Neural progenitor cell (in vitro differentiated cells): ENCODE measurements at regions not wholly inside any gene's neighbourhood (a gene's known extent, or its start where the extent isn't known, plus 50 kb on each side); places are given as distances from the start of the nearest gene placed in this dataset.

Experiments used
- DNase-seq: peaks from one replicate; pipeline ENCODE4 v3.0.0-alpha.2; 2016; ENCODE audit warnings: low spot score
- H2AFZ ChIP-seq: fragments of 200-600 bp; sonication (generic); replicated peaks from 2 replicates; pipeline ENCODE4 v1.6.1; 2016; ENCODE audit warnings: antibody characterized with exemption
- H3F3A ChIP-seq: fragments of 200-600 bp; sonication (generic); 2 replicates; pipeline ENCODE4 v1.6.1; 2016; ENCODE audit warnings: antibody characterized with exemption, low read depth
- H3K27ac ChIP-seq: fragments of 200-600 bp; sonication (generic); 2 replicates; pipeline ENCODE4 v1.5.1; 2016; ENCODE audit warnings: mild to moderate bottlenecking
- H3K27me3 ChIP-seq: fragments of 200-600 bp; sonication (generic); 2 replicates; pipeline ENCODE4 v1.6.1; 2016; ENCODE audit warnings: mild to moderate bottlenecking, moderate library complexity
- H3K36me3 ChIP-seq: fragments of 200-600 bp; sonication (generic); 2 replicates; pipeline ENCODE4 v1.5.1; 2016
- H3K4me1 ChIP-seq: fragments of 200-600 bp; sonication (generic); 2 replicates; pipeline ENCODE4 v1.6.1; 2016; ENCODE audit warnings: mixed run types
- H3K4me2 ChIP-seq: fragments of 200-600 bp; sonication (generic); 2 replicates; pipeline ENCODE4 v1.6.1; 2016
- H3K4me3 ChIP-seq: fragments of 200-600 bp; sonication (generic); 2 replicates; pipeline ENCODE4 v1.5.1; 2016
- H3K79me2 ChIP-seq: fragments of 200-600 bp; sonication (generic); 2 replicates; pipeline ENCODE4 v1.6.1; 2016; ENCODE audit warnings: low read depth
- H3K9ac ChIP-seq: fragments of 200-600 bp; sonication (generic); 2 replicates; pipeline ENCODE4 v1.6.1; 2016
- H3K9me3 ChIP-seq: fragments of 200-600 bp; sonication (generic); 2 replicates; pipeline ENCODE4 v1.5.1; 2016; ENCODE audit warnings: low read depth
- H4K20me1 ChIP-seq: fragments of 200-600 bp; sonication (generic); 2 replicates; pipeline ENCODE4 v1.6.1; 2016; ENCODE audit warnings: low read depth
- H3K27ac Mint-ChIP-seq: 3 replicates; pipeline ENCODE4 v1.8.0; 2021; ENCODE audit warnings: mixed read lengths
- H3K27me3 Mint-ChIP-seq: 2 replicates; pipeline ENCODE4 v1.8.0; 2022; ENCODE audit warnings: low read depth, mild to moderate bottlenecking, inconsistent platforms, moderate library complexity, mixed read lengths; ENCODE audit not compliant: insufficient read depth
- H3K36me3 Mint-ChIP-seq: 3 replicates; pipeline ENCODE4 v1.8.0; 2021; ENCODE audit warnings: mixed read lengths
- H3K4me1 Mint-ChIP-seq: 3 replicates; pipeline ENCODE4 v1.8.0; 2021; ENCODE audit warnings: mixed read lengths
- H3K4me3 Mint-ChIP-seq: 3 replicates; pipeline ENCODE4 v1.8.0; 2021; ENCODE audit warnings: mild to moderate bottlenecking, moderate library complexity, mixed read lengths
- H3K9me3 Mint-ChIP-seq: 3 replicates; pipeline ENCODE4 v1.8.0; 2020; ENCODE audit warnings: mixed read lengths
- CTCF ChIP-seq: fragments of 200-600 bp; sonication (generic); IDR thresholded peaks from 2 replicates; pipeline ENCODE4 v1.5.1; 2017; ENCODE audit warnings: antibody characterized with exemption, mild to moderate bottlenecking
- EZH2 ChIP-seq: fragments of 200-600 bp; sonication (generic); IDR thresholded peaks from 2 replicates; pipeline ENCODE4 v1.6.1; 2017; ENCODE audit warnings: antibody characterized with exemption, mild to moderate bottlenecking, moderate library complexity
- EZH2phosphoT487 ChIP-seq: fragments of 200-600 bp; sonication (generic); IDR thresholded peaks from 2 replicates; pipeline ENCODE4 v1.6.1; 2017; ENCODE audit warnings: antibody characterized with exemption

GRCh38 chr4:160399826-160400225 is 1296.9 kb downstream of the RAPGEF2 start:
- Histone ChIP-seq H3F3A (no peaks in the 10 kb centered on the region), H3K4me2 (no peak overlapping the region), H3K4me1 (no peaks in the 10 kb centered on the region), H3K36me3 (no peaks in the 10 kb centered on the region), H4K20me1 (no peaks in the 10 kb centered on the region), H3K27me3 (no peaks in the 10 kb centered on the region), H3K9me3 (no peaks in the 10 kb centered on the region), H3K27ac (no peak overlapping the region), H3K9ac (no peak overlapping the region), H3K79me2 (no peaks in the 10 kb centered on the region), H3K4me3 (no peak overlapping the region), H2AFZ (no peak overlapping the region)
- no peak for DNase-seq
- Mint-ChIP-seq H3K9me3 (no peaks in the 10 kb centered on the region), H3K4me3 (no peak overlapping the region), H3K27ac (no peak overlapping the region), H3K4me1 (no peaks in the 10 kb centered on the region), H3K27me3 (no peaks in the 10 kb centered on the region), H3K36me3 (no peaks in the 10 kb centered on the region)
- TF ChIP-seq EZH2phosphoT487 (no peak), CTCF (no peak), EZH2 (no peak)

- H3K79me2 ChIP-seq: no peaks in the 10 kb centered on the region
- Mint-ChIP-seq H3K4me1 (peaks cover 7% of the 10 kb centered on the region), H3K4me3 (no peak overlapping the region), H3K27me3 (peaks cover 4% of the 10 kb centered on the region), H3K36me3 (no peaks in the 10 kb centered on the region), H3K9me3 (no peaks in the 10 kb centered on the region), H3K27ac (no peak overlapping the region)
- H3K9ac ChIP-seq: no peak overlapping the region
- no peaks in the 10 kb centered on the region for H3K27me3 ChIP-seq
- H3F3A ChIP-seq: no peaks in the 10 kb centered on the region
- no peak for DNase-seq
- no peaks in the 10 kb centered on the region for H4K20me1 ChIP-seq
- H3K4me1 ChIP-seq: no peaks in the 10 kb centered on the region
- H2AFZ ChIP-seq: no peak overlapping the region
- TF ChIP-seq EZH2 (no peak), CTCF (no peak), EZH2phosphoT487 (no peak)
- H3K4me2 ChIP-seq: no peak overlapping the region
- H3K27ac ChIP-seq: no peak overlapping the region
- H3K9me3 ChIP-seq: no peaks in the 10 kb centered on the region
- H3K4me3 ChIP-seq: no peak overlapping the region
- no peaks in the 10 kb centered on the region for H3K36me3 ChIP-seq
Measured at GRCh38 chr4:160403081-160403480, 1300.2 kb downstream of the RAPGEF2 start.

- Histone ChIP-seq H3F3A (no peaks in the 10 kb centered on the region), H3K27ac (no peak overlapping the region), H3K4me1 (no peaks in the 10 kb centered on the region), H3K4me2 (no peak overlapping the region), H3K27me3 (no peaks in the 10 kb centered on the region), H3K4me3 (no peak overlapping the region), H2AFZ (no peak overlapping the region), H3K79me2 (no peaks in the 10 kb centered on the region), H3K9ac (no peak overlapping the region), H4K20me1 (no peaks in the 10 kb centered on the region), H3K9me3 (no peaks in the 10 kb centered on the region), H3K36me3 (no peaks in the 10 kb centered on the region)
- Mint-ChIP-seq H3K27ac (no peak overlapping the region), H3K4me3 (no peak overlapping the region), H3K36me3 (no peaks in the 10 kb centered on the region), H3K9me3 (no peaks in the 10 kb centered on the region), H3K27me3 (peaks cover 4% of the 10 kb centered on the region), H3K4me1 (peaks cover 7% of the 10 kb centered on the region)
- DNase-seq: no peak
- TF ChIP-seq EZH2phosphoT487: no peak
- TF ChIP-seq CTCF: no peak
- no peak for TF ChIP-seq EZH2
Measured at GRCh38 chr4:160406263-160406825, 1303.5 kb downstream of the RAPGEF2 start.
